Keratinocyte (primary cell): ENCODE measurements at regions not wholly inside any gene's neighbourhood (a gene's known extent, or its start where the extent isn't known, plus 50 kb on each side); places are given as distances from the start of the nearest gene placed in this dataset.

Experiments used
- DNase-seq: peaks from one replicate; pipeline ENCODE4 v3.0.0-alpha.2; 2011; ENCODE audit warnings: low read depth, missing footprints, low spot score
- FAIRE-seq: peaks from 2 replicates; lab custom pipeline; 2011; peaks lifted over from hg19 to GRCh38; lab: Jason Lieb, UNC
- H2AFZ ChIP-seq: 2 replicates; pipeline ENCODE4 v1.6.0; 2012; ENCODE audit warnings: low read length, control low read depth, inconsistent platforms; ENCODE audit not compliant: control insufficient read depth
- H3K27ac ChIP-seq: 2 replicates; pipeline ENCODE4 v1.5.1; 2011; ENCODE audit warnings: low read length; ENCODE audit not compliant: control insufficient read depth, insufficient read depth
- H3K27me3 ChIP-seq: 3 replicates; pipeline ENCODE4 v1.6.0; 2011; ENCODE audit warnings: low read length; ENCODE audit not compliant: control insufficient read depth, insufficient read depth; ENCODE audit errors: extremely low read depth
- H3K36me3 ChIP-seq, 2 experiments: 2 replicates in 1 of 2; 3 replicates in 1 of 2; pipeline ENCODE4 v1.5.1; 2011; ENCODE audit warnings: low read length in 2 of 2, mild to moderate bottlenecking in 1 of 2; ENCODE audit not compliant: control insufficient read depth in 2 of 2, insufficient read depth in 2 of 2; ENCODE audit errors: extremely low read depth in 1 of 2
- H3K4me1 ChIP-seq: 3 replicates; pipeline ENCODE4 v1.5.1; 2011; ENCODE audit warnings: low read length; ENCODE audit not compliant: control insufficient read depth, insufficient read depth; ENCODE audit errors: extremely low read depth
- H3K4me2 ChIP-seq: 3 replicates; pipeline ENCODE4 v1.6.0; 2011; ENCODE audit warnings: low read depth, low read length; ENCODE audit not compliant: control insufficient read depth, insufficient read depth; ENCODE audit errors: extremely low read depth
- H3K4me3 ChIP-seq, 3 experiments: fragments of 200-600 bp in 1 of 3; sonication (generic) in 1 of 3; 2 replicates in 2 of 3; 3 replicates in 1 of 3; pipeline ENCODE4 v1.5.1; 2011 to 2016; ENCODE audit warnings: low read length in 3 of 3, mild to moderate bottlenecking in 3 of 3, control low read depth in 2 of 3, inconsistent platforms in 1 of 3, low read depth in 1 of 3, mixed read lengths in 1 of 3, mixed run types in 1 of 3, moderate library complexity in 1 of 3; ENCODE audit not compliant: control insufficient read depth in 2 of 3, insufficient read depth in 2 of 3; ENCODE audit errors: extremely low read depth in 1 of 3
- H3K79me2 ChIP-seq: 2 replicates; pipeline ENCODE4 v1.6.0; 2012; ENCODE audit warnings: low read length; ENCODE audit not compliant: control insufficient read depth, insufficient read depth
- H3K9ac ChIP-seq: 3 replicates; pipeline ENCODE4 v1.6.0; 2011; ENCODE audit warnings: low read length; ENCODE audit not compliant: control insufficient read depth, insufficient read depth; ENCODE audit errors: extremely low read depth
- H3K9me1 ChIP-seq: 3 replicates; pipeline ENCODE4 v1.6.0; 2011; ENCODE audit warnings: low read length; ENCODE audit not compliant: control insufficient read depth, insufficient read depth; ENCODE audit errors: extremely low read depth
- H3K9me3 ChIP-seq: 2 replicates; pipeline ENCODE4 v1.5.1; 2012; ENCODE audit warnings: low read depth, low read length; ENCODE audit not compliant: control insufficient read depth
- H4K20me1 ChIP-seq: 3 replicates; pipeline ENCODE4 v1.6.0; 2011; ENCODE audit warnings: low read length; ENCODE audit not compliant: control insufficient read depth, insufficient read depth; ENCODE audit errors: extremely low read depth
- CTCF ChIP-seq, 3 experiments: IDR thresholded peaks in 1 of 3; conservative IDR thresholded peaks in 1 of 3; optimal IDR thresholded peaks in 1 of 3; 2 replicates in 2 of 3; 3 replicates in 1 of 3; pipeline versions ENCODE3 to v1.5.1; 2011; ENCODE audit warnings: low read length in 3 of 3, mild to moderate bottlenecking in 3 of 3, moderate library complexity in 2 of 3, control low read depth in 1 of 3, inconsistent platforms in 1 of 3; ENCODE audit not compliant: insufficient read depth in 2 of 3; ENCODE audit errors: extremely low read depth in 1 of 3
- EZH2 ChIP-seq: IDR thresholded peaks from one replicate; pipeline ENCODE4 v1.6.1; 2012; ENCODE audit warnings: inconsistent platforms, mild to moderate bottlenecking, low read length, moderate library complexity
- dilution Hi-C: fragments of 300-500 bp; cut with MboI; formaldehyde crosslinking; loops from one replicate; pipeline ENCODE4 v1.7.0; 2020; ENCODE audit warnings: low sequenced_read_pairs; ENCODE audit not compliant: extremely low pct_ligation_motif_present

GRCh38 chrX:51272638-51273037 is 60.0 kb upstream of the NUDT10 start:
- no peak overlapping the region for H3K4me2 ChIP-seq
- dilution Hi-C loops = no loop called here
- no peaks in the 10 kb centered on the region for H3K4me1 ChIP-seq
- H3K36me3 ChIP-seq = no peaks in the 10 kb centered on the region
- no peak for DNase-seq
- H3K79me2 ChIP-seq = no peaks in the 10 kb centered on the region
- no peak overlapping the region for H3K9ac ChIP-seq
- no peak overlapping the region for H2AFZ ChIP-seq
- FAIRE-seq = no peak
- H3K4me3 ChIP-seq = no peak overlapping the region
- no peaks in the 10 kb centered on the region for H3K9me3 ChIP-seq
- no peaks in the 10 kb centered on the region for H3K9me1 ChIP-seq
- TF ChIP-seq CTCF (optimal IDR thresholded peaks at IDR 0.05 in 1 of 3, IDR thresholded peaks at IDR 0.05 in 1 of 3, conservative IDR thresholded peaks at IDR 0.05 in 1 of 3; ENCODE audit: extremely low read depth in 1 of 3, insufficient read depth in 2 of 3, low read length in 3 of 3) = no peak
- no peak for TF ChIP-seq EZH2
- H4K20me1 ChIP-seq = no peaks in the 10 kb centered on the region
- H3K27ac ChIP-seq = no peak overlapping the region
- H3K27me3 ChIP-seq = no peaks in the 10 kb centered on the region

DNA sequence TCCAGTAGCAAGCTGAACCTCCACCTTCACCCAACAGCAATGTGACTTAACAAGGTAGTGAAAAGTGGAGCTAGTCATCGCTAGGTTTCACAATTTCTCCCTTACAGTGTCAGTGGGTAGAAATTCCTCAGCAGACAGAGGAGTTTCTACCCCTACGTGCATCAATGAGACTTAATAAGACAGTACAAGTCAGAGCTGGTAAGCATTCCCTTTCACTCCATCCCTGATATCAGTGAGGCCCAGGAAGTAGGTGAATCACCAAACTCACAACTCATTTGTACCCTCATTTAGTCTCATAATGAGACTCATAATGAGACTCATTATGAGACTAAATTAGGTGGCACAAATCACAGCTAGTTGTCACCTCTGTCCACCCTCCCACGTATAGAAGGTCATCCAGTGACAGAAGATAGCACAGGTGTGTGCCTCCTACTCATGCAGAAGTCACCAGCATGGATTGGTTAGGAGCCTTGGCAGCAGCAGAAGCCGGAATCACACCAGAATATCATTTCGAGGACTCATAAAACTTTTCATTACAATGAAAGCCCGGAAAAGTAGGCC is 50.8 kb upstream of the NUDT10 start:
- FAIRE-seq (no peak), DNase-seq (no peak)
- Histone ChIP-seq H3K36me3 (no peaks in the 10 kb centered on the region), H3K4me3 (no peak overlapping the region), H3K9me3 (no peaks in the 10 kb centered on the region), H3K27me3 (no peaks in the 10 kb centered on the region), H4K20me1 (no peaks in the 10 kb centered on the region), H3K4me2 (no peak overlapping the region), H3K9me1 (no peaks in the 10 kb centered on the region), H3K79me2 (no peaks in the 10 kb centered on the region), H3K27ac (no peak overlapping the region), H3K4me1 (no peaks in the 10 kb centered on the region), H3K9ac (no peak overlapping the region), H2AFZ (no peak overlapping the region)
- TF ChIP-seq EZH2 (no peak), CTCF (optimal IDR thresholded peaks at IDR 0.05 in 1 of 3, IDR thresholded peaks at IDR 0.05 in 1 of 3, conservative IDR thresholded peaks at IDR 0.05 in 1 of 3; ENCODE audit: extremely low read depth in 1 of 3, insufficient read depth in 2 of 3, low read length in 3 of 3) (no peak)
- dilution Hi-C loops = no loop called here
